Smooth muscle cell (in vitro differentiated cells): ENCODE measurements at regions not wholly inside any gene's neighbourhood (a gene's known extent, or its start where the extent isn't known, plus 50 kb on each side); places are given as distances from the start of the nearest gene placed in this dataset.
A peak's percentile ranks its signal among the peaks of the same experiment; 100 is the strongest.

Experiments used
- DNase-seq: peaks from one replicate; lab custom pipeline; 2025; ENCODE audit not compliant: unreplicated experiment; lab: John Stamatoyannopoulos, UW
- H2AFZ ChIP-seq: fragments of 200-600 bp; sonication (generic); 2 replicates; pipeline ENCODE4 v1.6.0; 2016; ENCODE audit warnings: antibody characterized with exemption, low read depth, mild to moderate bottlenecking
- H3F3A ChIP-seq: fragments of 200-600 bp; sonication (generic); 2 replicates; pipeline ENCODE4 v1.6.0; 2017; ENCODE audit warnings: antibody characterized with exemption, low read depth
- H3K27ac ChIP-seq: fragments of 200-600 bp; sonication (generic); 2 replicates; pipeline ENCODE4 v1.5.1; 2016; ENCODE audit warnings: low read depth, mild to moderate bottlenecking
- H3K27me3 ChIP-seq: fragments of 200-600 bp; sonication (generic); 2 replicates; pipeline ENCODE4 v1.6.1; 2016; ENCODE audit warnings: low read depth, mild to moderate bottlenecking
- H3K36me3 ChIP-seq: fragments of 200-600 bp; sonication (generic); 2 replicates; pipeline ENCODE4 v1.5.1; 2016; ENCODE audit warnings: low read depth
- H3K4me1 ChIP-seq: fragments of 200-600 bp; sonication (generic); 2 replicates; pipeline ENCODE4 v1.5.1; 2016; ENCODE audit warnings: low read depth
- H3K4me2 ChIP-seq: fragments of 200-600 bp; sonication (generic); 2 replicates; pipeline ENCODE4 v1.6.0; 2016; ENCODE audit warnings: mild to moderate bottlenecking
- H3K4me3 ChIP-seq: fragments of 200-600 bp; sonication (generic); 2 replicates; pipeline ENCODE4 v1.5.1; 2016; ENCODE audit warnings: mild to moderate bottlenecking
- H3K79me2 ChIP-seq: fragments of 200-600 bp; sonication (generic); 2 replicates; pipeline ENCODE4 v1.6.0; 2016; ENCODE audit warnings: low read depth, mild to moderate bottlenecking
- H3K9ac ChIP-seq: fragments of 200-600 bp; sonication (generic); 2 replicates; pipeline ENCODE4 v1.6.0; 2016; ENCODE audit warnings: low read depth
- H3K9me3 ChIP-seq: fragments of 200-600 bp; sonication (generic); replicated peaks from 2 replicates; pipeline ENCODE4 v1.5.1; 2016; ENCODE audit warnings: low read depth
- H4K20me1 ChIP-seq: fragments of 200-600 bp; sonication (generic); 2 replicates; pipeline ENCODE4 v1.6.0; 2016; ENCODE audit warnings: low read depth
- CTCF ChIP-seq: fragments of 200-600 bp; sonication (generic); IDR thresholded peaks from 2 replicates; pipeline ENCODE4 v1.5.1; 2017; ENCODE audit warnings: borderline replicate concordance, mild to moderate bottlenecking, antibody characterized with exemption; ENCODE audit not compliant: insufficient read depth, poor library complexity, severe bottlenecking
- WGBS: methylation state at CpG from one replicate; pipeline ENCODE4 v1.1.7; 2016; ENCODE audit warnings: low lambda C conversion rate; 5-methylcytosine and 5-hydroxymethylcytosine counted together

- H3K36me3 ChIP-seq = no peaks in the 10 kb centered on the region
- no peak overlapping the region for H2AFZ ChIP-seq
- WGBS = 57% methylated on average over 13 of the region's 13 CpGs
- H3K9ac ChIP-seq = no peak overlapping the region
- H3K4me3 ChIP-seq = no peak overlapping the region
- H3K79me2 ChIP-seq = no peaks in the 10 kb centered on the region
- H3K9me3 ChIP-seq = no peaks in the 10 kb centered on the region
- H3K27ac ChIP-seq = no peak overlapping the region
- no peaks in the 10 kb centered on the region for H3F3A ChIP-seq
- H3K4me1 ChIP-seq = peaks cover 13% of the 10 kb centered on the region
- H4K20me1 ChIP-seq = no peaks in the 10 kb centered on the region
- no peaks in the 10 kb centered on the region for H3K27me3 ChIP-seq
- no peak for TF ChIP-seq CTCF
- DNase-seq = peak; percentile 23
- H3K4me2 ChIP-seq = no peak overlapping the region
Observed at GRCh38 chr17:72373910-72374741, 253.3 kb downstream of the SOX9 start.

GRCh38 chr17:72376526-72377345 lies 255.9 kb downstream of the SOX9 start:
- H3K4me2 ChIP-seq = no peak overlapping the region

GRCh38 chr17:72378414-72379390 lies 257.9 kb downstream of the SOX9 start:
- Histone ChIP-seq H3K9me3 (no peaks in the 10 kb centered on the region), H3K27me3 (no peaks in the 10 kb centered on the region), H3K4me3 (no peak overlapping the region), H3F3A (no peaks in the 10 kb centered on the region), H3K4me1 (peaks cover 26% of the 10 kb centered on the region), H3K27ac (no peak overlapping the region), H3K36me3 (no peaks in the 10 kb centered on the region), H3K9ac (no peak overlapping the region), H3K4me2 (no peak overlapping the region), H2AFZ (no peak overlapping the region), H4K20me1 (no peaks in the 10 kb centered on the region), H3K79me2 (no peaks in the 10 kb centered on the region)
- WGBS = 80% methylated on average over 23 of the region's 23 CpGs
- no peak for DNase-seq
- TF ChIP-seq CTCF = no peak

More at GRCh38 chr17:72376526-72377345, 255.9 kb downstream of the SOX9 start:
- Histone ChIP-seq H4K20me1 (no peaks in the 10 kb centered on the region), H3K79me2 (no peaks in the 10 kb centered on the region), H3K4me3 (no peak overlapping the region), H3K9me3 (no peaks in the 10 kb centered on the region), H3K27ac (no peak overlapping the region), H3K4me1 (peaks cover 20% of the 10 kb centered on the region), H2AFZ (no peak overlapping the region), H3F3A (no peaks in the 10 kb centered on the region), H3K36me3 (no peaks in the 10 kb centered on the region), H3K9ac (no peak overlapping the region), H3K27me3 (no peaks in the 10 kb centered on the region)
- 32% methylated on average over 16 of the region's 16 CpGs for WGBS
- DNase-seq = no peak
- TF ChIP-seq CTCF = no peak
